ENCODE measurements at regions not wholly inside any gene's neighbourhood (a gene's known extent, or its start where the extent isn't known, plus 50 kb on each side); places are given as distances from the start of the nearest gene placed in this dataset.

DNA sequence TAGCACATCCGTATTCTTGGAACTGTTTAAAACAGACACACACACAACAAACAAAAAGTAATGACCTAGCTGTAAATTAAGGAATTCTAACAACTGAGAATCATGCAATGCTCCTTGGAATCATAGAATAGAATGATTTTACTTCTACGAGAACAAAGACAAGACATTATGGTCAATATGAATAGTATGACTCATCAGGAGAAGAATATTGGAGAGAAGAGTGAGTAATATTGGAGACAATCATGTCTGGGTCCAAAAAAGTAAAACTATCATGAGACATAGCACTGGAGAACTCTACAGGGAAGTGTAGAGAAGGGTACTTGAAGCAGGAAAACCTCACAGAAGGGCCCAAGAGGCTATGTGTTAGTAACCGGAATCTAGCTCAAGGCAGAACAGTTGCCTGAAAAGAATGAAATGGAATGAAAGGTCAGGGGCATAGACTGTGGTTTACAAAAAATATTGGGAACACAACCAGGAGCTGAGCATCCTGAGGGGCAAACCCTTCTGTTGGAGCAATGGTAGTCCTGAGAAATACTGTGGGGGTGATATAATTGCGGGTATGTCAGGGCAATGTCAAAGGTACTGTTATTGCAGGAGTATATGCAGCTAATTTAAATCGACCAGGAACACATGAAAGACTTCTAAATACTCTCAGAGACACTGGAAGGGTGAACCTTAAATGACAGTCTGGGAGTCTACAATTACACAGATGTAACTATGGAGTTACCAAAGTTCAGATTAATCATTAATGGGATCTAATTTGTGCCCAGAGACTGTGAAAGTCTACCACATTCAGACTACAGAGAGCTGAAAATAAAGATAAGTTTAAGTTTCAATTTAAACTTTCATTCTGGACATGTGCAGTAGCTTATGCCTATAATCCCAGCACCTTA is 201.2 kb downstream of the BCHE start:
- DNase-seq (ENCODE audit: low spot score) = no peak
- H3K4me3 ChIP-seq (replicated peaks in 1 of 3; ENCODE audit: insufficient read depth in 1 of 3, low read depth in 2 of 3, low read length in 3 of 3) = no peak overlapping the region
- CTCF ChIA-PET (ENCODE audit: low intra/inter-chr PET ratio, low total read pairs) = no interaction called here

DNA sequence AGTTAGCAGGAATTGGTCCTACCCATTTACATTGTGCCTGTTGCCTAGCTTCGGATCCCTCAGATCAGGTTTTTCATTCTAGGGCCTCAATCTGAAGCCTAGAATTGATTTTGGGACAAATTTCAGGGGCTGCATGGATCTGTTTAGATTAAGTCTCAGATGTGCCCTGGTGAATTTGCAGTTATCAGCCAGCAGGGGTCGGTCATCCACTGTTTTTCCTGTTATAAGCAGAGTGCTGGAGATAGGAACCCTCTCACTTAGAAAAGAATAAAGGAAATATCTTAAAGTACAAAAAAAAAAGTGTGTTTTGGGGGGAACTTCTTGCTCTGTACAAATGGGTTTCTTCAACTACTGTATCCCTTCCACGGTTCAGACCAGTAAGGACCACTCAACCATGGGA is 212.5 kb downstream of the BCHE start:
- ATAC-seq = no peak
- TF ChIP-seq STAG1 (CRISPR knock-in tag; IDR thresholded peaks at IDR 0.05) = peak; percentile 11; the same call in 1 of the 2 replicates
- TF ChIP-seq NR0B2 (CRISPR knock-in tag; IDR thresholded peaks at IDR 0.05) = no peak
- TF ChIP-seq, protein P1, sequence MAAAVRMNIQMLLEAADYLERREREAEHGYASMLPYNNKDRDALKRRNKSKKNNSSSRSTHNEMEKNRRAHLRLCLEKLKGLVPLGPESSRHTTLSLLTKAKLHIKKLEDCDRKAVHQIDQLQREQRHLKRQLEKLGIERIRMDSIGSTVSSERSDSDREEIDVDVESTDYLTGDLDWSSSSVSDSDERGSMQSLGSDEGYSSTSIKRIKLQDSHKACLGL (CRISPR knock-in tag; IDR thresholded peaks at IDR 0.05) = no peak
- TF ChIP-seq ZNF530 (CRISPR knock-in tag; IDR thresholded peaks at IDR 0.05; ENCODE audit: low read depth) = no peak
- TF ChIP-seq ISX (CRISPR knock-in tag; conservative IDR thresholded peaks at IDR 0.05) = no peak
- TF ChIP-seq CERS6 (CRISPR knock-in tag; IDR thresholded peaks at IDR 0.05) = no peak
- no peak for TF ChIP-seq AKAP8 (CRISPR knock-in tag; IDR thresholded peaks at IDR 0.05)
- no peak for TF ChIP-seq ZFX (CRISPR knock-in tag; IDR thresholded peaks at IDR 0.05; ENCODE audit: low read depth)
- no peak for TF ChIP-seq KDM4B (CRISPR knock-in tag; IDR thresholded peaks at IDR 0.05)
- no peak for TF ChIP-seq GLI4 (CRISPR knock-in tag; IDR thresholded peaks at IDR 0.05; ENCODE audit: borderline replicate concordance)
- no peak for TF ChIP-seq ATF7 (IDR thresholded peaks at IDR 0.05)
- no peak for TF ChIP-seq ATF7 (CRISPR knock-in tag; IDR thresholded peaks at IDR 0.05)
- TF ChIP-seq ETV6 (CRISPR knock-in tag; conservative IDR thresholded peaks at IDR 0.05) = no peak
- no peak for TF ChIP-seq ZNF749 (CRISPR knock-in tag; IDR thresholded peaks at IDR 0.05; ENCODE audit: borderline replicate concordance)

More for the DNA sequence above, 201.2 kb downstream of the BCHE start:
- intact Hi-C loops (cut with micrococcal nuclease; ENCODE audit: unreplicated experiment) = no loop called here
- H3K27me3 ChIP-seq (ENCODE audit: control insufficient read depth in 1 of 2, insufficient read depth in 2 of 2, low read length in 2 of 2) = no peaks in the 10 kb centered on the region
- peaks cover 9% of the 10 kb centered on the region; the same call in 1 of the 2 replicates for H3K9me3 ChIP-seq (ENCODE audit: low read length)
- H3K36me3 ChIP-seq (replicated peaks in 1 of 2; ENCODE audit: control insufficient read depth in 1 of 2, insufficient read depth in 2 of 2, low read length in 2 of 2) = no peaks in the 10 kb centered on the region
- H3K27ac ChIP-seq (ENCODE audit: extremely low read length, insufficient read depth, low read length) = no peak overlapping the region
- BruUV-seq (replicated peaks) = no TSS peak
- H3K9ac ChIP-seq (ENCODE audit: insufficient read depth, low read depth, low read length) = no peak overlapping the region
- 0 out of 2 replicates have a peak overlapping the region, but pooled peaks have one; percentile 12 for H3K4me2 ChIP-seq (ENCODE audit: low read depth, low read length)
- WGBS (ENCODE audit: low lambda C conversion rate) = 28% methylated on average over 5 of the region's 5 CpGs
- FAIRE-seq (no peak), ATAC-seq (peak; percentile 87)
- no peaks in the 10 kb centered on the region for H3K79me2 ChIP-seq (ENCODE audit: insufficient read depth, low read length)
- H4K20me1 ChIP-seq (ENCODE audit: insufficient read depth, low read length) = no peaks in the 10 kb centered on the region
- TF ChIP-seq ZNF441 (CRISPR knock-in tag; IDR thresholded peaks at IDR 0.05; ENCODE audit: borderline replicate concordance) (no peak), CREB1 (IDR thresholded peaks at IDR 0.05) (peak; percentile 14; the same call in 1 of the 2 replicates), CREB1 (CRISPR knock-in tag; IDR thresholded peaks at IDR 0.05) (no peak)
- H3K4me1 ChIP-seq (ENCODE audit: insufficient read depth, low read length) = peaks cover 11% of the 10 kb centered on the region
- H2AFZ ChIP-seq (ENCODE audit: low read length) = no peak overlapping the region
- POLR2A ChIA-PET = no interaction called here
- in situ Hi-C loops (cut with HindIII; ENCODE audit: extremely low pct_ligation_motif_present, low pct_unique_long_range_greater_than_20kb) = no loop called here

More for the DNA sequence above, 212.5 kb downstream of the BCHE start:
- Histone ChIP-seq H3K4me3 (replicated peaks in 1 of 3; ENCODE audit: insufficient read depth in 1 of 3, low read depth in 2 of 3, low read length in 3 of 3) (no peak overlapping the region), H4K20me1 (ENCODE audit: insufficient read depth, low read length) (no peaks in the 10 kb centered on the region), H3K27me3 (ENCODE audit: control insufficient read depth in 1 of 2, insufficient read depth in 2 of 2, low read length in 2 of 2) (no peaks in the 10 kb centered on the region), H3K4me1 (ENCODE audit: insufficient read depth, low read length) (no peaks in the 10 kb centered on the region), H3K27ac (ENCODE audit: extremely low read length, insufficient read depth, low read length) (no peak overlapping the region), H3K79me2 (ENCODE audit: insufficient read depth, low read length) (no peaks in the 10 kb centered on the region), H3K36me3 (replicated peaks in 1 of 2; ENCODE audit: control insufficient read depth in 1 of 2, insufficient read depth in 2 of 2, low read length in 2 of 2) (no peaks in the 10 kb centered on the region), H3K9ac (ENCODE audit: insufficient read depth, low read depth, low read length) (no peak overlapping the region), H3K9me3 (ENCODE audit: low read length) (peaks cover 49% of the 10 kb centered on the region), H3K4me2 (ENCODE audit: low read depth, low read length) (no peak overlapping the region), H2AFZ (ENCODE audit: low read length) (no peak overlapping the region)
- in situ Hi-C loops (cut with HindIII; ENCODE audit: extremely low pct_ligation_motif_present, low pct_unique_long_range_greater_than_20kb) = no loop called here
- 6% methylated on average over 3 of the region's 3 CpGs for WGBS (ENCODE audit: low lambda C conversion rate)
- ChIA-PET CTCF (ENCODE audit: low intra/inter-chr PET ratio, low total read pairs) (no interaction called here), POLR2A (no interaction called here)
- intact Hi-C loops (cut with micrococcal nuclease; ENCODE audit: unreplicated experiment) = no loop called here
- no peak for DNase-seq (ENCODE audit: low spot score)
- FAIRE-seq = no peak
- no TSS peak for BruUV-seq (replicated peaks)
